Stimulated activated CD8-positive, alpha-beta memory T cell treated with anti-CD3 and anti-CD28 coated beads, Interleukin-4, amount 100 ng/mL, for 4 hours (primary cell): ENCODE measurements at regions not wholly inside any gene's neighbourhood (a gene's known extent, or its start where the extent isn't known, plus 50 kb on each side); places are given as distances from the start of the nearest gene placed in this dataset.
"Not testable (repeated sequence)": the region's sequence is repeated elsewhere in the genome, so short reads cannot be mapped to it uniquely, and the experiment has no call there.

Source experiments
- DNase-seq, 2 donors: peaks; one replicate each; pipeline ENCODE4 v3.0.0-alpha.2; 2020; ENCODE audit warnings: low read depth in 2 of 2, low spot score in 1 of 2

GRCh38 chr6:165849534-165850430 lies 186.7 kb upstream of the PDE10A start:
- no peak for DNase-seq

DNA sequence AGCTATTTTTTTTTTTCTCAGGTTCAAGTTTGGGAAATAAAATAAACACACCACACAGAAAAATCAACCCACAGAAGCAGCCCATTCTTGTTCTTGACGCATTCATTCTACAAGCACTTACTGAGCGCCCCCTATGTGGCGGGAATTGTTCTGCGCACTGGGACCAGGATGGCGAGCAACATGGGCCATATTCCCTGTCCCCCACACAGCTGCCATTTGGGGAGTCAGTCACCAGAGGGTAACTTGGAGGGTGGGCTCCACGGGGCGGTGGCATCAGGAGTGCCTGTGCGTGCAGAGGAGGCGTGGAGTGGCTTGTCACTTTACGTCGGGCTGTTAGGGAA lies 185.0 kb upstream of the PDE10A start:
- DNase-seq: no peak

GRCh38 chr6:165847407-165848085 lies 184.5 kb upstream of the PDE10A start:
- DNase-seq: no peak

GRCh38 chr6:165846123-165846966 lies 183.3 kb upstream of the PDE10A start:
- DNase-seq: no peak

DNA sequence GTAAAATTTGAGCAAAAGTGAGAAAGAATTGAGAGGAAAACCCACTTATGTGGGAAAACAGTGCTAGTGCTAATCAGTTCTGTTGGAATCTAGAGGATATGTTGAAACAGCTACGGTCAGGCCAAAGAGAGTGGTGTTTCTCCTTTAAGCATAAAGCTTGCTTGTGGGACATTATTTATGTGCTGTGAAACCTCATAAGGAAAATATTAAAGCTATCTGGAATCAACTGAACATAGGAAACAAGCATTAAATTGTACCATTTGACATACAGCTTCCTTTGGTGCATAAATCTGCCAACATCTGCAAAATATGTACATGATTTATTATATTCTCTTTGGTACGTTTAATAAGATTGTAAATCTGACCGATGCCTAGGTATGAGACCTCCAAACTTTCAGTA lies 182.5 kb upstream of the PDE10A start:
- DNase-seq: no peak

DNA sequence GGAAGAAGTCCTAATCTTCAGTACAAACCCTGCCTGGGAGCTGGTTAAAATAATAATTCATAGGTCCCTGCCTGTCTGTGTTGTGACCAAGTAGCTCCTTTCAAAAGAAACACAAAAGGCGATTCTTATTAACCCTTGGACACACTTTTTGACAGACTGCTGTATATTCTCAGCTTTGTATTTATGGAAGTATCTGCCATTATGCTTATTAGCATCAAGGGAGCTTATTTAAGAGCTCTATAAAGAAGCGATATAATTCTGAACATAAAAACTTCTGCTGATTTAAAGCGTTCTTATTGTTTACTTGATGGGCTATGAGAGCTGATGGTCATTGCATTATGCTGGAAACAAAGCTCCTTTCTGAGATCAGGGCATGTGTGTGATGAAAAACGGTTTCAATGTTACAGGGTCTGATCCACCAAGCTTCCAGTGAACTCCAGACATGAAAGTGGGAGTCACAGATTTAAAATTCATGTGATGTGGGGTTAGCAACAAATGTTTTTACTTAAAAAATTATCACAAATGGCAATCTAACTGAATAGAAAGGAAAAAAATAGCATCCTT lies 181.8 kb upstream of the PDE10A start:
- DNase-seq: no peak

- no peak for DNase-seq
Observed at GRCh38 chr6:165844232-165844631, 181.2 kb upstream of the PDE10A start.

DNA sequence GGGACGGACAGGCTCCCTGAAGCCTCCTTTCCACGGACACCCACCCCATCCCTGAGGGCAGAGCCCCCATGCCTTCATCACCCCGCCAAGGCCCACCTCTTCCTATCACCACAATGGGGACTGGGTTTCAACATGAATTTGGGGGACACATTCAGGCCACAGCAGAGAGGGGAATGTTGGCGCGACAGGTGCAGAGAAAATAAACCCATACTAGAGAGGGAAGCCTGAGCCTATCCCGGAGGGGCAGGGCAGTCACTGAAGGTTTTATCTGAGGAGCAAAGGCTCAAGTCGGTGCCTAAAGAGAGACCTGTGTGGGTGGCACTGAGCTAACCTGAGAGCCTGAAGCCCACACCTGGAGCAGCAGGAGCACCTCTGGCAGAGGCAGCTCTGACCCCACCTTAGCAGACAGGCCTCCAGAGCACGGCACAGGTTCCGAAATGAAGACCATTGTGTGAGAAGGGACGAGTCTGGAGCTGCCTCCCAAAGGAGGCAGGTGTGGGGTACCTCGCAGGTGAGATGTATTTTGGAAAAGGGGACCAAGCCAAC lies 180.6 kb upstream of the PDE10A start:
- DNase-seq: no peak

DNA sequence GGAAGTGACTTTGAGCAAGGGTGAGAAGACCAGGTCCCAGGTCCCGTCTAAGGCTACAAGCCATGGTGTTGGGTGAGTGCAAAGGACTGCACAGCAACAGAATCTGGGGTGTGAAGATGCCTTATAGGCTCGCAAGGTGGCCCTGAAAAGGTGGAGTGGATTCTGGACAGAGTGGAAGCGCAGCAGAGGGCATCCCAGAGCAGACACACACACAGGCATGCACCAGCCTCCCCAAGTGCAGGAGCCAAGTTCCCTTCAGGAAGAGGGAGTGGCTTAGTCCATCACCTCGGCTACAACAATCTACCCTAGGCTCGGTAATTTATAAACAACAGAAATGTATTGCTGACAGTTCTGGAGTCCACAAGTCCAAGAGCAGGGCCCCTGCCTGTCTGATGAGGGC lies 180.1 kb upstream of the PDE10A start:
- DNase-seq: no peak

DNA sequence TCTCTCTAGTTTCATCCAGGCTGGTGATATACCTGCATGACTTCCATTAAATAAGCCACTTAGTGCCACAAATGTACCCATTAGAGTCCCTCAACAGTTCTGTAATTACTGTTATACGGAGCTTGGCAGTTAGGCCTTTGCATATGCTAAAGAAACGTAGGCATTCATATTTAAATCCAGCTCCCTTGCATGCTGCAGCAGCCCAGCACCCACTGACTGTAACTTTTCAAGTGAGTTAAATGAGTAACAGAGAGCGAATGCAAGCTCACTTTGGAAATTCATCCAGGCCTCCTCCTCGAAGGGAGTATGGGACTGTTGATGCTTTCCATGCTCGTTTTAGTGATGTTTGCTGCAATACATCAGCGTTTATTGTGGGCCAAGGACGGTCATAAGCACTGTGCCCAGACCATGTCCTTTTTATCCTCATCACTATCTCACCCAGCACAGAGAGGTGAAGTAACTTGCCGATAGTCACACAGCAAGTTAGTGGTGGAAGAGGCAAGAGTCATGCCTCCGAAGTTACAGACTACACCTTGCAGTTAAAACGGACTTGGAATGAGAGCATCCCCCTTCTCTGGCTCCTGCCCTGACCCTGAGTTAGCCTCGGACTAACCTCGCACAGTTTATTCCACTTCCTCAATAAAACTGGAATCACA lies 179.4 kb upstream of the PDE10A start:
- no peak for DNase-seq

DNA sequence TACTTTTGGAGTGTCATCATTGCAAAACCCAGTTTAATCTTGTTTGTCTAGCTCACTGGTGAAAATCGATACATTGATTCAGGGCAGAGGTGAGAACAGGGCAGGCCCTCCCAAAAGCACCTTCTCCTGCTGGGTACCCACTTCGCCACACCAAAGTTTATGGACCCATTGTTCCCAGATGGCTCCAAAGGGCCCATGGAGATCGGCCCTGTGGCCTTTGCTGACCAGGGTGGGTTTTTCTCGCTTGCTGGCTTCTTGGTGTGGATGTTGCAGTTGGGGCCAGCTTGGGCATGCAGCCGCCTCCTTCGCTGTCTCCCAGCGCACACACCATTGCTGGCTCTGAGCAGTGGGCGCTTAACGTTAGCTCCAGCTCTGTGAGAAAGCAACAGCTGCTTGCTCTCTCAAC lies 178.1 kb upstream of the PDE10A start:
- DNase-seq: no peak

DNA sequence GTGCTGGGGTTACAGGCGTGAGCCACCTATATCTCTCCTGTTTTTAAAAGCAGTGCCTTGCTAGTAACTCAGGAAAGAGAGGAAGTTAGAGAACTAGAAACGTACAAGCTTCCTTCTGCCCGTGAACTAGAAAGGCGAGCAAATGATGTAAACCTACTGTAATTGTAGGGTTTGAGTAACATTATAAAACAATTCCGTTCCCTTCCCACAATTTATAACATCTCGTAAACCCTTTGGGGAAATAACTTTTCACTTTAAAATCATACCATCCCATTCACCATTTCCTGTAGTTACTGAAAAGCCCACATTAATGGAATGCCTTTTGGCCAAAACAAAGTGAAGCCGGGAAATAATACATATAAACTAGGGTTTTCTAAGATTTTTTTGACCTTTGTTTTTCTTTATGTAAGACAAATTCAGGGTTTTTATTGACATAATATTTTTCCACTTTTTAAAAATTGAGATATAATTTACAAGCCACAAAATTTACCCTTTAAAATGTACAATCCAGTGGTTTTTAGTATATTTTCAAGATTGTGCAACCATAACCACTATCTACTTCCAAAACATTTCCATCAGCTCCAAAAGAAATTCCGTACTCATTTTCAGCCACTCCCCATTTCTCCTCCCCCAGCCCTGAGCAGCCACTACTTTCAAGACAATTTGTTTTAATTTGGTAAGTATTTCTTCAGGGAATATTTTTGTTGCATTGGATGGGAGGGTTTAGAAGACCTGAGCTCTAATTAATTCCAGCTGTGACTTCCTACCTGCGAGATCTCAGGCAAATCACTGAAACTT lies 175.1 kb upstream of the PDE10A start:
- DNase-seq: no peak

- DNase-seq: not testable (repeated sequence)
Observed at GRCh38 chr6:165836648-165837047, 173.6 kb upstream of the PDE10A start.

- no peak for DNase-seq
Observed at GRCh38 chr6:165835410-165835851, 172.4 kb upstream of the PDE10A start.

GRCh38 chr6:165834613-165835259 lies 171.7 kb upstream of the PDE10A start:
- no peak for DNase-seq

GRCh38 chr6:165833355-165833754 lies 170.3 kb upstream of the PDE10A start:
- no peak for DNase-seq

DNA sequence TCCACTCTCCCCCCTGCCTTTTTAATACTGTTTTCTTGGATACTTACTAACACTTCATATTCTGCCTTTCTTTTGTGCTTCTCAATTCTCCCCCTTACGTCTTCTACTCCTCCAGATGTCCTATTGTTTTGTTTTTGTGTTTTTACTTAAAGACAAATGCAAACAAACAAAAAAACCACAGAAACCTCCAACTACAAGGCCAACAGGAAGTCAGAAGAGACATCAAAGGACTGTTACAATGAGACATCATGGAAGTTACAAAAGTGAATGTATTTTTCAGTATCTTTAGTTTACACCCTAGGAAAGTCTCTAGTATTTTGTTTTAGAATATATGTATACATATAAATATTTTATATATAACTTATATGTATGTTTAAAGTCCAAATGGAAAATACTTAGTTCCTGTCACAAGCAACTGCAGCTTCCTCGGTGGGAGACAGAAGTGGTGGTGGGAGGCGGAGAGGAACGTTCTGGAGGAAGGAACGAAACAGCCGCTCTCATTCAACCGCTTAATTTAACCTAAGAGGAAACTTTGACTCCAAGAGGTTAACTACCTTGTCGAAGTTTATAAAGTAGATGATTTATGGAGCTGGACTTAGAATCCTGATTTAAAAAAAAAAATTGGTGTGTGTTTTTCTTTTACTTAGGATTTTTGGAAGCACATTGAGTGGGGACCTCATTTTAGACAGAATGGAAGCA lies 168.9 kb upstream of the PDE10A start:
- no peak for DNase-seq

DNA sequence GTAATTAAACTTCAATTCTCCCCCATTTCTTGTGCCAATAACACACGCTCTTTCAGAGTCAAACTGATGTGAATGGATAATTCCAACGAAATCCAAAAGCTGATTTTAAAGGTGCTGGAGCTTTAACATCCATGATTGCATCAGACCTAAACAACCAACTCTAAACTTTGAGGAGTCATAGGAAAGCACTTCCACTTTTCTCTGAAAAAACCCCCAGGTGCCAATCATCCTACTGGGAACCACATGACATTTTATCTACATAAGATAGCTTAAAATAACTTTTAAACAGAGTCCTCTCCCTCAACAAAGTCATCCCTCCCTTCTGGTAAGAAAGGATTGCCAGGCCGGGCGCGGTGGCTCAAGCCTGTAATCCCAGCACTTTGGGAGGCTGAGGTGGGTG lies 167.7 kb upstream of the PDE10A start:
- no peak for DNase-seq

DNA sequence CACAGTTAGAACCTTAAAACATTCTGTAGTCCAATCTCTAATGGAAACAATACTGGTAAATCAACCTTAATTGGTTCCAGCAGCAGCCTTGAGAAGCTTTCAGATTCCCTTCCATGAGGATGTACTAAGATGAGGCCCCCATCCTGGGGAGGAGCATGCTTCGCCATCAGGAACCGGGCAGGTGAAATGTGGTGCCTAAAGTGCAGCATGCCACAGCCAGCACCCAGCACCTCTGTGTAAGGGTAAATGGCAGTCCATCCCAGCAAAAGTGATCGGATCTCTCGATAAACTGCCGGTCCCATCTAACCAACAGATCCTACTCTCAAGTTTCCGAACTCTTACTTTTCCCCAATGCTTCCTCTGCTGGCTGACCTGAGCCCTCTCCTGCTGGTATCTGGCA lies 166.3 kb upstream of the PDE10A start:
- no peak for DNase-seq
